SW 1271 (cell line): ENCODE measurements at regions not wholly inside any gene's neighbourhood (a gene's known extent, or its start where the extent isn't known, plus 50 kb on each side); places are given as distances from the start of the nearest gene placed in this dataset.

Experiments used
- DNase-seq, 2 experiments: peaks; one replicate each; lab custom pipeline; 2025; lab: John Stamatoyannopoulos, UW

DNA sequence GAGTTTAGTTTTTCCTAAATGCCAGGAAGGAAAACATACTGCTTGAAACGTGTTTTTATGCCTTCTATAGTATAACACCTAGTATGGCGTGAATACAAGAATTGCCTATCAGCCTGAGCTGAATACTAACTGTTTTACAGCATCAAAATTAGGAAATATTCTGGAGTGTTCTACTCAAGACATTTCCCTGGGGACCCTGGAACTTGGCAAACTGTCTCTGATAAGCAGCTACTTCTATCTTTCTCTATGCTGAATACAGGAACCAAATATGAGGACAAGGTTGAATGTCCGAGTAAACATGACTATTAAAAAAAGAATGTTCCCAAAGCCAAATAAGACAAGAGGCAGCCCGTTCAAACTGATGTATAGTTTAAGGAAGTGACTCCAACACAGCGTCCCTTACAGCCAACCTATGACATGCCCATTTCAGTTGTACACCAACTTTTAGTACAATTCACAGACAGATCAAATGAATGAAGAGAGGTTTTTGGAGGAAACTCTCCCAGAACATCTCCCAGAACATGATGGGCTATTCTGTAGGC lies 951.3 kb upstream of the ACVR2A start:
- DNase-seq: no peak

DNA sequence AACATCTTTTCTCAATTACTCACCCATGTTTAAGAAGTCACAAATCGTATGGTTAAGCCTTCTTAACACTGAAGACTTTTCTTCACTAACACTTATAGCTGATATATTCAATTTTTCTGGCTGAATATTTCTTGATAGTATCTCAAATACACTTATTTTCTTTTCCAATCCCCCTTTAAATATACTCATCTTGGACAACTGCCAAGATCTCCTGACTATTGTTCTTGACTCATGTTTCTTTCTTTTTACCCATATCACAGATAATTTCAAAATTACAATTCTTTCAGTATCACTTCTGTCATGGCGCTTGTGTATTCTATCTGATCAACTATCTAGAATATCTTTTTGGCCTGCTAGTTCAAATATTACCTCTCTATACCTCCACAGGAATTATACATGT lies 954.3 kb upstream of the ACVR2A start:
- no peak for DNase-seq

DNA sequence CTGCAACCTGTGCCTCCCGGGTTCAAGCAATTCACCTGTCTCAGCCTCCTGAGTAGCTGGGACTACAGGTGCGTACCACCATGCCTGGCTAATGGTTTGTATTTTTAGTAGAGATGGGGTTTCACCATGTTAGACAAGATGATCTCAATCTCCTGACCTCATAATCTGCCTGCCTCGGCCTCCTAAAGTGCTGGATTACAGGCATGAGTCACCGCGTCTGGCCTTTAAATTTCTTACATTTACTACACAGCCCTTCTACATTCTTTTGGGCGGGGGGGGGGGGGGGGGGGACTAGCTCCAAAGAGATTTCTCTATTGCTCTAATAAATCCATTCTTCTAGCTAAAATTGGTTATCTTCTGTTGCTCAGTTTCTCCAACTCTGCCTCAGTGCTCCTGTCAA lies 964.9 kb upstream of the ACVR2A start:
- no peak for DNase-seq

DNA sequence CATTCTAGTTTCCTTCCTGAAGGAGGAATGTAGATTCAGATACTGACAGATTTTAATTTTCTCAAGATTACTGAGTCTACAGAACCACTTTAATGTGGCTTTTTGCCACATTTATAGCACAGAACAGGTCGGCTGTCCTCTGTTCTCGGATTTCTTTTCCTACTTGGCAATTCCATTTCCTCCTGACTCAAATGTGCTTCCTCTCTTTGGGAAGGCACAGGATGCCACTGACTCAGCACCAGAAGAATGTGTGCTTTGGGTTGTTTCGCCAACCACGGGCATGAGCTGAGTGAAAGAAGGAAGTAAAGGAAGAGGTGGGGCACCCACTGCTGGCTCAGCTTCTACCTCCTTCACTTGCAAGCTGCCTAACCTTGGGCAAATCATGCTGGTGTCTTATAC lies 970.6 kb upstream of the ACVR2A start:
- peak; percentile 61 to 81 for DNase-seq

DNA sequence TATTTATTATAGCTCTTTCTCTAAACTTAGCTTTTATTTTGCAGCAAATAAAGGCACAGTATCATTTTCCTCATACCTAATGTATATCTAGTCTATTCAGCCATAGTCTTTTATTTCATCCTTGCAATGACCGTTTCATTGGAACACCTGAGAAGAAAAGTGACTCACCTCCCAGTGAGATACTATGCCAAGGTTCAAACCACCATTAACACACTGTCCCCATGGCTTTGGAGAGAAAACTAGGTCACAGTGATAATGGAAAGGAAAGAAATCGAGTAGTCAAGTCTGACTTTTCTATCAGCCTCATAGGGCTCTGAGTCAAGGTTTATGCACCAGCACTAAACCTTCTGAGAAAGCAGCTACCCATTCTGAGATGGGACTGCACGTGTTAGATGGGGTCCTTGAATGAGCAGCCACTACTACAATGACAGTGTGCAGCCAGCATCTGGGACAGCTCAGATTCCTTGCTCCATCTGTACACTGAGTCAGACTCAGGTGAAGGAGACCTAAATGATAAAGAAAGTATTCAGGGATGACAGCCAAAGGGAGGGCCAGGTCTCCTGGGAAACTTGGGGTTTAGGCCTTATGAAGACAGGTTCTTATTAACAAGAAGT lies 971.1 kb upstream of the ACVR2A start:
- no peak for DNase-seq

DNA sequence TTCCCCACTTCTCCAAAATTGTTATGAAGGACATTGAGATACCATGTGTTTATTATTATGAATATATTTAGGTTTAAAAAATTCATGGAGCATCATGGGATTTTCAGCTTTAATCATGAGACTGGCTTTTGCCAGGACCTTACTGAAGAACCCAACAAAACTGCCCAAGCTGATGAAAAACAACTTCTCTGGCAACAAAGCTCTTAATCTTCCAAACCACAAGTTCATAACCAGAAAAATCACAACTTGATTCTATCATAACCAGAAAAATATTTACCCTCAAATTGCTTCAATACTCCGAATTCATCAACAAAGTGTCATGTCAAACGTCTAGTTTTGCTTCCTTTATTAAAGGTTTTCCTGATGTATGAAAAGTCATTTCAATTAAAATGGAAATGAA lies 971.8 kb upstream of the ACVR2A start:
- DNase-seq: no peak

DNA sequence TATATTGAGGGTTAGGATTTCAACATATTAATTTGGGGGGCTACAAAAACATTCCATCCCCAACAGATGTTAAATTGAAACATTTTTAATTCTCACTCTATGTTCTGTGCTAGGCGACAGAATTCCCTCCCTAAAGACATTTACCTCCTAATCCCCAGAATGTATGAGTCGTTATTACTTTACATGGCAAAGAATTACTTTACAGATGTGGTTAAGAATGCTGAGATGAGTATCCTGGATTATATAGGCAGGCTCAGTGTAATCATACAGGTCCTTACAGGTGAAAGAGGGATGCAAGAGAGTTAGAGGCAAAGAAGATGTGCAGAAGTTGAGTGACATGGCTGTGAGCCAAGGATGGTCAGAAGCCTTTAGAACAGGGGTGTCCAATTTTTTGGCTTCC lies 974.1 kb upstream of the ACVR2A start:
- no peak for DNase-seq

DNA sequence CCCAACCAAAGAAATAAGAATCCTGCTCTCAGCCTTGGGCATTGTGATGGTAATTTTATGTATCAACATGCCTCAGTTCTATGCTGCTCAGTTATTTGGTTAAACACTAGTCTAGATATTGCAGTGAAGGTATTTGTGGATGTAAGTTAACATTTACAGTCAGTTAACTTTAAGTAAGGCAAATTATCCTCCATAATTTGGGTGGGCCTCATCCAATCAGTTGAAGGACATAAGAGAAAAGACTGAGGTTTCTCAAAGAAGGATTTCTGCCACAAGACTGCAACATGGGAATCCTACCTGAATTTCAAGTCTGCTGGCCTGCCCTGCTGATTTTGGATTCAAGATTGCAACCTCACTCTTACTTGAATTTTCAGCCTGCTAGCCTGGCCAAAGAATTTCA lies 975.5 kb upstream of the ACVR2A start:
- DNase-seq: no peak

DNA sequence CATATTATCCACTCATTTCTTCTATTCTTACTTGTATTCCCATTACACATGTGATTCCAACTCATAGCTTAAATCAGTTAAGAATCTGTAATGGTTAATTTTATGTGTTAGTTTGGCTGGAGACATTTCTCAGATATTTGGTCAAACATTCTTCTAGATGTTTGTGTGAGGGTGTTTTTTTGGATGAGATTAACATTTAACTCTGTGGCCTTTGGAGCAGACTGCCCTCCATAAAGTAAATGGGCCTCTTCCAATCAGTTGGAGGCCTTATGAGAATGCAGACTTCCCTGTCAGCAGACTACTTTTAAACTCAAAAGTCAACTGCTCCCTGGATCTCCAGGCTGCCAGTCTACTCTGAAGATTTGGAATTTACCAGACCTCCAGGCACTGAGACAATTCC lies 976.8 kb upstream of the ACVR2A start:
- no peak for DNase-seq

DNA sequence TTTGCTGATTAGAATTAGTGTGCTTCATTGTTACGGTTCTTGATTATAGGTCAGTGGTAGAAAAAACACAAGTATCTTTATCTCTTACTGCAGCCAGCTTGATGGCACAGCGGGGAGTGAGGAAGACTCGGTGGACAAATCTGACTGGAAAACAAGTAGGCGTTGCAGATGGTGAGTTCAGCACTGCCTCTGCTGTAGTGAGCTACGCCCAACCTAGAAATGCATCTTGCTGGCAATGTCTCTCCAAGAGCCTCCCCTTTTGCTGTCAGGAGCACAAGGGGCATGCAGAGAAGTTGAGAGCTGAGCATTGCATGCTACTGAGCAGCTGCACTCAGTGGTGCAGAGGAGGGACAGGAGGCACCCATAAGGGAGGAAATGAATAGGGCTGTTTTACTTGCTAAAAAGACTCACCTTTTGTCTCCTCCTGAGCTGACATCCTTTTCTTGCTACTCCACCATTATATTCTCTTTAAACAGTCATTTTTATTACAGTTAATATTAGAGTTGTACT lies 977.3 kb upstream of the ACVR2A start:
- no peak for DNase-seq

DNA sequence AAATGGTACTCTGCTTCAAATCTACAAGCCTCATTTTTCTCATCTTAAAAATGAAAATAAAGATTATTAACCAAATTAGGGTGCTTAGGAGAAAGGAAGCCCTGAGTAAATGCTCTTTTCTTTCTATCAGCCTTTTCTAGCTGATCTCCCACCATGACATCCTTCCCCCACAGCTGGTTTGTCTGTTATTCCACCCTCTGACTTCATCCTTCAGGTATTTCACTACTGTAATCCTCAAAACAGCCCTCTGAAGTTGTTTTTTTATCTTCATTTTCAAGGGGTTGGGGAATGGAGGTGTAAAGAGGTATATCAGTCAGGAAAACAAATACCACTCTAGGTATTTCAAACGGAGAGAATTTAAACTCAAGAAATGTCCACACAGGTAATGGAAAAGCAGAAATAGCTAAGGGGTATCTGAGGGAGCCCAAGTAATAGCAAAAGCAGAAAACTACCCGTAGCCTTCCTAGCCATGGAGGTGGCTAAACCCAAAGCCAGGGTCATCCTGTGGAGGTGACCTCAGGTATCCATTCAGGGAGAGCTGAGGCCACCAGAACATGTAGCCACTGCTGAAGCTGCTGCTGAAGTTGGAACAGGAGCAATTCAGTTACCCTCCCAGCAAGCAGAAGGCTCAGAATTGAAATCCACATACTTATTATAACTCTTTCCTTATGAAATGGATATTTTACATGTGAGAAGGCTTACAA lies 990.9 kb upstream of the ACVR2A start:
- no peak for DNase-seq

DNA sequence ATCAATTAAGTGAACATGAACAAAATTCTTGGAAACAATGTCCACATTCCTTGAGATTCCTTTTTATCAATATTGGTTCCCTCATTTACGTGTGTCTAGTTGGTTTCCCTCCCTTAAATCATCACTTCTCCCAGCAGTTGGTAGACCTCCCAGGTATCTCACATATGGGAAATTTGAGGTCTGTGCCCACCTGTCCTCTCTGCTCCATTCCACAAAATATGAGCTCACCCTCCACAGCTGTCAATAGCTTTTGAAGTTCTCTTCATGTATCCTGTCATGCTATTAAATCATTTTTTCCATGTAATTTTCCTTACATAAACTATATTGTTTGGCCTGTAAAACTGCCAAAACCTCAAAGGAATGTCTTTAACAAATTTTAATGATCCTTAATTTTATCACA lies 992.2 kb upstream of the ACVR2A start:
- DNase-seq: no peak

DNA sequence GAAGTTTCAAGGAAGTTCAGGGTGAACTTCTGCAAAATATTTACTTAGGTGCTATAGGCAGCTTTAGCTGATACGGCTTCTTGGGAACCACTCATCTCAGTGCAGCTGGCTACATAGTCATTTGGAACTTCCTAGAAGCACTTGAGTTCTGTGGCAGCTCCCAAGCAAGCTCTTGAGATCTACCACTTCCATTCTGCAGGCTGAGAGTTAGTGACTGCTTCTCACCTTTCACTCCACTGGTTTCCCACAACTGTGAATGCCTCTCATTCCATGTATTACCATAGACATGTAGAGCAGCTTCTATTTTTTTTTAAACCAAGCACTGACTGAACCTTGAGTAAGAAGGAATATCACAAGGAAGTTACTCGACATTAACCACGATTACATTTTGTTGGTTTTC lies 994.1 kb upstream of the ACVR2A start:
- DNase-seq: no peak

DNA sequence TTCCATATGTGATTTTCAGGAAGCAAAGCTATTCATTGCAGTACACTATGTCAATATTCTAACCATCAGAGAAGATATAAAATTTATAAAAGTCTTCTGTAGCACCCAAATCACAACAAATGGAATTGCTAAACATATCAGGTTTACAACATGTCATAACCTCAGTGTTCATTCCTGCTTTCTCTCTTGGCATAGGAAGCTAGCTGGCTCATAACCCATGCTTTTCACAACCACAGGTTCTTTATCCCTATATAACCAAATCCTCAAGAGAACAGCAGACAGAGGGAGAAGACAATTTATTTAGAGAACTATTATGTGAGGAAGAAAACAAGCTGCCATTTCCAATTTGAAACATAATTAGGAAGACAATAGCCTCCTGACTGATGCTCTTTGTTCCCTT lies 997.0 kb upstream of the ACVR2A start:
- no peak for DNase-seq

DNA sequence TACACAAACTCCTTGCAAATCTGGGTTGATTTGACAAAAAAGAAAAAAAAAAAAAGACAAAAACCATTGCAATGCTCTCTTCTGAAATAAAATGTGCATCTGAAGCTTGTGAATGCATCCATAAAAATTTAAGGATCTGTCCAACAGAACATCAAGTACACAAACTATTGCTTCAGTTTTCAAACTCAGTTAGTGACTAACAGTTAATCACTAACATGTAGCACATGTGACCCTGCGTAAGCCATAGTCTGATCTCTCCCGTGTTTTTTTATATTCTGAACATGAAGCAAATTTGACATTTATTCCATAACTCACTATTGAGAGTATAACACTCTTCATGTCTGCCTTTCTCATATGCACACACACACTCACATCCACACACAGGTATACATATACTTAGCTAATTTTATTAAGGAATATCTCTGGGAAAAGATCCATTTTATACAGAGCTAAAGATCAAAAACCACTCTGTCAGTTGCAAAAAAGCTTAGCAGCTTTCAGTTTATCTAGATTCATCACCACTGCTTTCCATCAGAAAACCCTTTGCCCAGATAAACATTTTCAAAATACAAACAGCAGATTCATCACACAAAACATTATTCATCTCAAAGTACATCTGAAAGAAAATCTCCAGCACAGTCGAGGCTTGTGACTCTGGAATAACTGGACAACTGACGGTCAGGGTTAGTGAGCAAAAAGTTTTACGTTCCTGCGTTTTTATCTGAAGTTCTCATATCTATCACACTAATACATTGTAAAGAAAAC lies 1000.4 kb upstream of the ACVR2A start:
- no peak for DNase-seq

DNA sequence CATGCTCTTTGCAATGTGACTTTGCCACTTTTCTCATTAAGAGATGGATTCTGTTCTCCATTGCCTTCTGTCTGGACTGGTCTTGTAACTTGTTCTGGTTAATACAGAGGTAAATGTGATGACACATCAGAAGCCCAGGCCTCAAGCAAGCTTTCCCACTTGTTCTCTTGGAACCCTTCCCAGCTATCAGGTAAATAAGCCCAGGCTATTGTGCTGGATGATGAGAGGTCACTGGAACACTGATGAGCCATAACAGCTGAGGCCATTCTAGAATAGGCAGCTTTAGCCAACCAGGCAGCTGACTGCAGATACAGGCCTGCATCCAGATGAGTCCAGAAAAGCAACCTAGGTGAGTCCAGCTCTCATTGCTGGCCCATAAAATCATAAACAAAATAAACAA lies 1007.0 kb upstream of the ACVR2A start:
- no peak for DNase-seq

DNA sequence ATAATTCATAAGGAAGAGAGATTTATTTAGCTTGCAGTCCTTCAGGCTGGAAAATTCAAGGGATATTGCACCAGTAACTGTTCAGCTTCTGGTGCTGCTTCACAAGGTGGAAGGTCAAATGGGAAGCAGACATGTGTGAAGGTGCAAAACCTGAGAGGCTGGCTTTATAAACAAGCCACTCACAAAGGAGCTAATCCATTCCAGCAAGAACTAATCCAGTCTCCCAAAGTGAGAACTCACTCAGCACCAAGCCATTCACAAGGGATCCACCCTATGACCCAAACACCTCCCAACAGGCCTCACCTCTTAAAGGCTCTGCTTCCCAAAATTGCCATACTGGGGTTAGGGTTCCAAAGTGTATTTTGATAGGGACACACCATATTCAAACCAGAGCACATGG lies 1018.4 kb upstream of the ACVR2A start:
- DNase-seq: no peak

DNA sequence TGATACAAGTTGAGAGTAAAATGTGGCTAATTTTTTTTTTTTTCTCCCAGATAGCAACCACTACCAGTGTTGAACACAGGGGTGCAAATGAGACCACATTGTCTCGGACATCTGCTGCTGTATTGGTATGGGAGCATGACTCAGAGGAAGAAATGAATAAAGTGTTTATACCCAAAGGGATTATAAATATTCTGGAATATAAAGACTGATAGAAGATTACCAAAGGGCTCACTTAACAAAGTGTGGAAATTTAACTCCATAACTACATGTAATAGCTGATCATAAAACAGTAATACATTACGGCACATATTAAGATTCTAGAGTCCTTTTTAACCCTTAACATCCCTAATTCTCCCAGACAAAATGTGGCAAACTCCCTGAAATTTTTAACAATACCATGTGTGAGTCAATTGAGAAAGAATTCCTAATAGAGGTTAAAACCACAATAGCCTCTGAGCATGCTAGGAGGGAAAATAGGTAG lies 1023.0 kb upstream of the ACVR2A start:
- DNase-seq: peak in 1 of 2 experiments; percentile 8

DNA sequence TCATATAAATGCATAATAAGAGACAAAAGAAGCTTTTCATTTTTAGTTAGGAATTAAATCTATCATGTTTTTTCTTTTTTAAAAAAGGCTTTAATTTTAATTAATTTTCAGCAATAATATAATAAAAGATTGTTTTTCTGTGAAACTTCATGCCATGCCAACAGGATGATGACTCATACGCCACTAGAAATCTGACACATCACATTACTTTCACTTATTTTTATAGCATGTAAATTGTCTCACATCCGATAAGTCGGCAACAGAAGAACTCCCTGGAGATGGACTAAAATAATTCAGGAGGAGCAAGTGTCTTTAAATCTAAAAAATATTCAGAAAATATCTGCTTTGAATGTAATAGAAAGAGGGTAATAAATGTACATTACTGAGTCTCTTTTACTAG lies 1024.2 kb upstream of the ACVR2A start:
- peak in 1 of 2 experiments; percentile 64 for DNase-seq

DNA sequence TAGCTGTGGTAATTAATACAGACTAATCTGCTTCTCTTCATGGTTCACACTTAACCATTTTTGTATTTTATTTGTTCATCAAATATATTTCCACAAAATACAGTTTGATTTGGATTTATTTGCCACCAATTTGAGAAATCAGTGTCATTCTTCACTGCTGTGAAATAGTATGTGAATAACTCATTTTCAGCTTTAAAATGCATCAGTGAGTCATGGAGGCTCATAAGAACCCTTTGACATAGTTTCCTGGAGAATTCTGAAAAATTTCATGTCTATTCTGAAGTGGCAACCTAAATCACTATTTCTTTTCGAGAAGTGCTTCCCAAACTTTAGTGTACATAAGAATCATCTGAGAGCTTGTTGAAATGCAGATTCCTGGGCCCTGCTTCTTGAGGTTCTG lies 1026.7 kb upstream of the ACVR2A start:
- no peak for DNase-seq

DNA sequence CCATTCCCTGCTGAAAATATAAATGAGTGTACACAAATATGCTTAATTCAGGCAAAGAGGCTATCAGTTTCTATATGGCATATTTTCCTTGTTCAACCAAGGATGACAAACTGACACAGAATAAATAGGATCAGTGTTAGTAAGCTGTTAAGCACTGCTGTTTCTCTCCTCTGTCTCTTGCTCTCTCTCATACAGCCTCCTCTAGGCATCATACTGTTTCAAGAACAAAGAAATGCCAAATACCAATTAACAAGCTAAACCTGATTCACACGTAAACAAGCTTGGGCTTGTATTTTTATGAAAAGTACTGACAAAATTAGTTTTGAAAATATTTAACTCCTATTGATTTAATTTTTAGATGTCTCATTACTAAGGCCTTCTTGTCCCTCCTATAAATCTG lies 1027.2 kb upstream of the ACVR2A start:
- no peak for DNase-seq

DNA sequence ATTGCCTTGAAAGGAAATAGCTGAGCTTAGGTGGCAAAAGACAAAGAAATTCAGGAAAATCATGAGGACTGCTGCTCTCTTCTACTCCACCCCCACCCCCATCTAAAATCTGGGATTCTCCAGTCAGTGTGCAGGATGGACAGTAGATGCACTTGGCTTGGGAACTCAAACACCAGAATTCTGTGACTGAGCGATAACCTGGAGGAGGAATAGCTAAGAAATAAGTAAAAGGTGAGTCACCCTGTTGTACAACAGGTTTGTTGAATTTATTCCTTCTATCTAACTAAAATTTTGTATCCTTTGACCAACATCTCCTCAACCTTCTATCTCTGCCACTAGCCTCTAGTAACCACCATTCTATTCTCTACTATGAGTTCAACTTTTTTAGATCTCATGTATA lies 1029.9 kb upstream of the ACVR2A start:
- DNase-seq: no peak
